CD4-positive, CD25-positive, alpha-beta regulatory T cell (primary cell): ENCODE measurements at regions not wholly inside any gene's neighbourhood (a gene's known extent, or its start where the extent isn't known, plus 50 kb on each side); places are given as distances from the start of the nearest gene placed in this dataset.
"Not testable (repeated sequence)": the region's sequence is repeated elsewhere in the genome, so short reads cannot be mapped to it uniquely, and the experiment has no call there.

ENCODE experiments used
- ATAC-seq, 2 donors: fragments of 150-1000 bp; cut with Tn5 transposase; one replicate each; pipeline ENCODE4 v1.10.0; 2021; ENCODE audit warnings: low read depth in 2 of 2, moderate number of reproducible peaks in 2 of 2, moderate library complexity in 1 of 2
- DNase-seq, 3 donors: peaks; one replicate each; pipeline versions ENCODE4 v3.0.0 to v3.0.0-alpha.2; 2012 to 2022; ENCODE audit warnings: mixed read lengths in 1 of 3
- H3K27ac ChIP-seq: one replicate; pipeline ENCODE4 v1.7.0; 2013; ENCODE audit warnings: mild to moderate bottlenecking, low read length; ENCODE audit not compliant: insufficient read depth, poor library complexity, severe bottlenecking
- H3K27me3 ChIP-seq: one replicate; pipeline ENCODE4 v1.7.0; 2013; ENCODE audit warnings: low read length; ENCODE audit not compliant: control insufficient read depth, insufficient read depth
- H3K36me3 ChIP-seq: one replicate; pipeline ENCODE4 v1.7.0; 2013; ENCODE audit warnings: mild to moderate bottlenecking, low read length, moderate library complexity; ENCODE audit not compliant: control insufficient read depth, insufficient read depth
- H3K4me1 ChIP-seq: 2 replicates; pipeline ENCODE4 v1.7.0; 2013; ENCODE audit warnings: mild to moderate bottlenecking, low read length; ENCODE audit not compliant: insufficient read depth, control insufficient read depth, poor library complexity, severe bottlenecking
- H3K4me3 ChIP-seq: one replicate; pipeline ENCODE4 v1.7.0; 2013; ENCODE audit warnings: low read depth, mild to moderate bottlenecking, low read length, moderate library complexity
- H3K9me3 ChIP-seq, 2 experiments: 1 replicate in 1 of 2; 2 replicates in 1 of 2; pipeline ENCODE4 v1.7.0; 2013; ENCODE audit warnings: low read length in 2 of 2, mild to moderate bottlenecking in 1 of 2, moderate library complexity in 1 of 2; ENCODE audit not compliant: control insufficient read depth in 2 of 2
- H3K27ac Mint-ChIP-seq, 3 donors: one replicate each; pipeline ENCODE4 v1.8.0; 2020 to 2022; ENCODE audit warnings: mild to moderate bottlenecking in 3 of 3, mixed read lengths in 3 of 3, moderate library complexity in 2 of 3
- H3K27me3 Mint-ChIP-seq: one replicate; pipeline ENCODE4 v1.8.0; 2022; ENCODE audit warnings: mild to moderate bottlenecking, mixed read lengths
- H3K36me3 Mint-ChIP-seq: one replicate; pipeline ENCODE4 v1.8.0; 2020; ENCODE audit warnings: mixed read lengths
- H3K4me1 Mint-ChIP-seq, 4 donors: one replicate each; pipeline ENCODE4 v1.8.0; 2020 to 2022; ENCODE audit warnings: mixed read lengths in 4 of 4, mild to moderate bottlenecking in 1 of 4
- H3K4me3 Mint-ChIP-seq, 4 donors: one replicate each; pipeline ENCODE4 v1.8.0; 2020 to 2022; ENCODE audit warnings: mild to moderate bottlenecking in 4 of 4, mixed read lengths in 4 of 4, moderate library complexity in 3 of 4
- H3K9me3 Mint-ChIP-seq, 7 donors: one replicate each; pipeline ENCODE4 v1.8.0; 2020 to 2022; ENCODE audit warnings: mixed read lengths in 7 of 7, mild to moderate bottlenecking in 3 of 7, moderate library complexity in 2 of 7

GRCh38 chr1:234954613-234955012 lies 174.0 kb downstream of the TOMM20 start:
- H3K36me3 Mint-ChIP-seq = no peaks in the 10 kb centered on the region
- no peak overlapping the region for H3K4me3 Mint-ChIP-seq
- ATAC-seq (peak in 1 of 2 donors; percentile 10), DNase-seq (no peak)
- no peaks in the 10 kb centered on the region for H3K9me3 ChIP-seq
- peaks cover 0 to under 1% (median 0%) of the 10 kb centered on the region in 7 donors for H3K9me3 Mint-ChIP-seq
- peaks cover 16% of the 10 kb centered on the region for H3K4me1 ChIP-seq
- no peaks in the 10 kb centered on the region for H3K27me3 ChIP-seq
- peak overlapping the region; percentile 20 for H3K27ac ChIP-seq
- peaks cover 12 to 41% (median 22%) of the 10 kb centered on the region in 4 donors for H3K4me1 Mint-ChIP-seq
- H3K27ac Mint-ChIP-seq = peak overlapping the region; percentile 54 to 94 (median 80)
- H3K4me3 ChIP-seq = peak overlapping the region; percentile 43
- H3K36me3 ChIP-seq = no peaks in the 10 kb centered on the region
- no peaks in the 10 kb centered on the region for H3K27me3 Mint-ChIP-seq

GRCh38 chr1:234953655-234954405 lies 174.8 kb downstream of the TOMM20 start:
- no peaks in the 10 kb centered on the region for H3K36me3 Mint-ChIP-seq
- H3K27me3 Mint-ChIP-seq = no peaks in the 10 kb centered on the region
- H3K27ac Mint-ChIP-seq = peak overlapping the region in 2 of 3 donors; percentile 41 to 94
- no peak overlapping the region for H3K27ac ChIP-seq
- ATAC-seq (no peak), DNase-seq (no peak)
- peaks cover 16% of the 10 kb centered on the region for H3K4me1 ChIP-seq
- no peak overlapping the region for H3K4me3 Mint-ChIP-seq
- peaks cover 0 to 7% (median 0%) of the 10 kb centered on the region in 7 donors for H3K9me3 Mint-ChIP-seq
- no peaks in the 10 kb centered on the region for H3K27me3 ChIP-seq
- no peak overlapping the region for H3K4me3 ChIP-seq
- H3K9me3 ChIP-seq = no peaks in the 10 kb centered on the region
- peaks cover 12 to 33% (median 19%) of the 10 kb centered on the region in 4 donors for H3K4me1 Mint-ChIP-seq
- no peaks in the 10 kb centered on the region for H3K36me3 ChIP-seq

DNA sequence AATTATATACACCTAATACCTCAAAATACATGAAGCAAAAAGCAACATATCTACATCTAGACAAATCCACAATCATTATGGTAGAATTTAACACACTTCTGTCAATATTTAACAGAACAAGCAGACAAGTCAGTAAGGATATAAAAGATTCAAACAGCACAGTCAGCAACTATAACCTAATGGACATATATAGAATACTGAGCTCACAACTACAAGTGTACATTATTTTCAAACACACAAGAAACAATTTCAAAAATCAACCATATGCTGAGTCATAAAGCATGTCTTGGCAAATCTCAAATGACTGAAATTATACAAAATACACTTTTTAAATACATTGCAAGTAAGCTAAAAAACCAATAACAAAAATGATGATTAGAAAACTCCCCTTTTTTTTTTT lies 178.0 kb downstream of the TOMM20 start:
- ATAC-seq = no peak
- Mint-ChIP-seq H3K36me3 (no peaks in the 10 kb centered on the region), H3K27me3 (no peaks in the 10 kb centered on the region), H3K4me3 (no peak overlapping the region), H3K4me1 (peaks cover 10 to 22% (median 14%) of the 10 kb centered on the region in 4 donors), H3K9me3 (peaks cover 0 to 7% (median 0%) of the 10 kb centered on the region in 7 donors), H3K27ac (no peak overlapping the region)
- no peak overlapping the region for H3K4me3 ChIP-seq
- H3K36me3 ChIP-seq = no peaks in the 10 kb centered on the region
- peaks cover 12% of the 10 kb centered on the region for H3K4me1 ChIP-seq
- no peak overlapping the region for H3K27ac ChIP-seq
- no peaks in the 10 kb centered on the region for H3K27me3 ChIP-seq
- no peaks in the 10 kb centered on the region for H3K9me3 ChIP-seq
- no peak for DNase-seq

DNA sequence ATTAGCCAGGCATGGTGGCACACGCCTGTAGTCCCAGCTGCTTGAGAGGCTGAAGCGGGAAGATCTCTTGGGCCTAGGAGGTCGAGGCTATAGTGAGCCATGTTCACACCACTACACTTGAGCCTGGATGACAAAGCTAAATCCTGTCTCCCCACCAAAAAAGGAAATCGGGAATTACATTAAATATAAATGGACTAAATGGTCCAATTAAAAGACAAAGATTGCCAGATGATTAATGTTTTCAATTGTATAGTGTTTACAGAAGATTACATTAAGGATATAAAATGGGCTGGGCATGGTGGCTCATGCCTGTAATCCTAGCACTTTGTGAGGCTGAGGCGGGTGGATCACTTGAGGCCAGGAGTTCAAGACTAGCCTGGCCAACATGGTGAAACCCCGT lies 179.1 kb downstream of the TOMM20 start:
- Mint-ChIP-seq H3K27ac (peak overlapping the region in 1 of 3 donors; percentile 76), H3K4me1 (peaks cover 0 to 19% (median 10%) of the 10 kb centered on the region in 4 donors)
- H3K4me3 ChIP-seq, H3K4me3 Mint-ChIP-seq, H3K36me3 Mint-ChIP-seq, H3K27me3 ChIP-seq, H3K27ac ChIP-seq, DNase-seq, H3K9me3 ChIP-seq, H3K9me3 Mint-ChIP-seq, H3K4me1 ChIP-seq, H3K36me3 ChIP-seq, ATAC-seq, H3K27me3 Mint-ChIP-seq: not testable (repeated sequence)

GRCh38 chr1:234944439-234945344 lies 183.9 kb downstream of the TOMM20 start:
- H3K4me1 ChIP-seq = no peaks in the 10 kb centered on the region
- no peak overlapping the region for H3K4me3 ChIP-seq
- H3K27ac ChIP-seq = no peak overlapping the region
- H3K36me3 ChIP-seq = no peaks in the 10 kb centered on the region
- Mint-ChIP-seq H3K4me1 (peaks cover 0 to 9% (median 4%) of the 10 kb centered on the region in 4 donors), H3K9me3 (peaks cover 0 to 7% (median 0%) of the 10 kb centered on the region in 7 donors), H3K27ac (peak overlapping the region in 1 of 3 donors; percentile 3), H3K36me3 (peaks cover 7% of the 10 kb centered on the region), H3K27me3 (no peaks in the 10 kb centered on the region), H3K4me3 (no peak overlapping the region)
- no peaks in the 10 kb centered on the region for H3K9me3 ChIP-seq
- H3K27me3 ChIP-seq = no peaks in the 10 kb centered on the region
- no peak for ATAC-seq
- no peak for DNase-seq

DNA sequence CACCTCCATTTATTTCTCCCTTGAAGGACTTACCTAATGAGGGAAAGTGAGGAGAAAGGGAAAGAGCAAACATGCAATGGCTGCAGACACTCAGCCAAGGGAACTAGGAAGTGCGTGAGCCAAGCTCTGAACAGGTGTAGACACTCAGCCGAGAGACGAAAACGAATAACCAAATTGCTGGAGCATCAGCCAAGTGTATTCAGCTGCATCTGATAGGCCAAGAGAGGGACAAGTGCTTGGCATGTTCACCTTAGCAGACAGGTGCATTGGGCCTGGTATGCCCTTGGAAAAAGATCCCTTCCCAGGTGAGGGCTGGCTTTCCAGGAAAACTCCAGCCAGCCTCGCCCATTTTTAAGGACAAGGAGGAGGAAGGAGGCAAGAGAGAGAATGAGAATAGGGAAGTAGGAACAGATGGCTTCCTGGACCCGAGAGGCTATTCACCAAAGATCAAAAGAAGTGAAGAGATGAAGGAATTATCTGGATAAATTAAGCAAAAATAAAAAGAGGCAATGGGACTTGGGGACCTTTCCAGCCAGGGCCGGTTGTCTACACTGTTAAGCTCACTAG lies 184.7 kb downstream of the TOMM20 start:
- Histone ChIP-seq H3K27ac (no peak overlapping the region), H3K27me3 (no peaks in the 10 kb centered on the region), H3K4me1 (no peaks in the 10 kb centered on the region), H3K4me3 (no peak overlapping the region), H3K36me3 (no peaks in the 10 kb centered on the region), H3K9me3 (no peaks in the 10 kb centered on the region)
- H3K9me3 Mint-ChIP-seq = peaks cover 0 to 4% (median 0%) of the 10 kb centered on the region in 7 donors
- H3K4me1 Mint-ChIP-seq = peaks cover 0 to 9% (median 4%) of the 10 kb centered on the region in 4 donors
- no peaks in the 10 kb centered on the region for H3K27me3 Mint-ChIP-seq
- H3K27ac Mint-ChIP-seq = no peak overlapping the region
- DNase-seq (no peak), ATAC-seq (no peak)
- H3K36me3 Mint-ChIP-seq = peaks cover 7% of the 10 kb centered on the region
- no peak overlapping the region for H3K4me3 Mint-ChIP-seq

- no peaks in the 10 kb centered on the region for H3K27me3 ChIP-seq
- Mint-ChIP-seq H3K36me3 (peaks cover 7% of the 10 kb centered on the region), H3K27me3 (no peaks in the 10 kb centered on the region), H3K27ac (no peak overlapping the region), H3K9me3 (peaks cover 0 to 4% (median 0%) of the 10 kb centered on the region in 7 donors), H3K4me3 (no peak overlapping the region), H3K4me1 (peaks cover 0 to 9% (median 4%) of the 10 kb centered on the region in 4 donors)
- no peak overlapping the region for H3K4me3 ChIP-seq
- H3K4me1 ChIP-seq = no peaks in the 10 kb centered on the region
- no peaks in the 10 kb centered on the region for H3K36me3 ChIP-seq
- H3K9me3 ChIP-seq = no peaks in the 10 kb centered on the region
- DNase-seq (no peak), ATAC-seq (no peak)
- H3K27ac ChIP-seq = no peak overlapping the region
Measured at GRCh38 chr1:234942879-234943506, 185.6 kb downstream of the TOMM20 start.
